ENCODE measurements at regions not wholly inside any gene's neighbourhood (a gene's known extent, or its start where the extent isn't known, plus 50 kb on each side); places are given as distances from the start of the nearest gene placed in this dataset.

DNA sequence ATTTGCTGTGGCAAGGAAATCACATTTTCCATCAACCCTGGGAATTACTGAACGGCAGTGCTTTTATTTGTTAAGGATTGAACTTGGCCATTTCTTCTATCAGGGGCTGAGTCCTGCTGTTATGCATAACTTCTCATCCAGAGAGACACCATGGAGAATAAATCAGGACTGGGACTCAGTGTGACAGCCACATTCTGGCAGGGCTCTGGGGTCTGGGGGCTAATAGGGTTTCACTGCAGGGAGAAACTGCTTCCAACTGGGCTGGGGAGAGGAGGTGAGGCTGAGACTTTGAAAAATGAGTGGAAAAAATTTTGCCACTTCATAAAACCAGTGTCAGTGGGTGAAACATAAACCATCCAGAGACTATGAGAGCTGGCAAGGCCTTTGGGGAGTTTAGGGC lies 95.7 kb upstream of the ALDH1B1 start:
- TF ChIP-seq, protein P1, sequence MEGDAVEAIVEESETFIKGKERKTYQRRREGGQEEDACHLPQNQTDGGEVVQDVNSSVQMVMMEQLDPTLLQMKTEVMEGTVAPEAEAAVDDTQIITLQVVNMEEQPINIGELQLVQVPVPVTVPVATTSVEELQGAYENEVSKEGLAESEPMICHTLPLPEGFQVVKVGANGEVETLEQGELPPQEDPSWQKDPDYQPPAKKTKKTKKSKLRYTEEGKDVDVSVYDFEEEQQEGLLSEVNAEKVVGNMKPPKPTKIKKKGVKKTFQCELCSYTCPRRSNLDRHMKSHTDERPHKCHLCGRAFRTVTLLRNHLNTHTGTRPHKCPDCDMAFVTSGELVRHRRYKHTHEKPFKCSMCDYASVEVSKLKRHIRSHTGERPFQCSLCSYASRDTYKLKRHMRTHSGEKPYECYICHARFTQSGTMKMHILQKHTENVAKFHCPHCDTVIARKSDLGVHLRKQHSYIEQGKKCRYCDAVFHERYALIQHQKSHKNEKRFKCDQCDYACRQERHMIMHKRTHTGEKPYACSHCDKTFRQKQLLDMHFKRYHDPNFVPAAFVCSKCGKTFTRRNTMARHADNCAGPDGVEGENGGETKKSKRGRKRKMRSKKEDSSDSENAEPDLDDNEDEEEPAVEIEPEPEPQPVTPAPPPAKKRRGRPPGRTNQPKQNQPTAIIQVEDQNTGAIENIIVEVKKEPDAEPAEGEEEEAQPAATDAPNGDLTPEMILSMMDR (conservative IDR thresholded peaks at IDR 0.05; ENCODE audit: low read depth, low read length): no peak
- DNase-seq (ENCODE audit: low read depth): no peak

DNA sequence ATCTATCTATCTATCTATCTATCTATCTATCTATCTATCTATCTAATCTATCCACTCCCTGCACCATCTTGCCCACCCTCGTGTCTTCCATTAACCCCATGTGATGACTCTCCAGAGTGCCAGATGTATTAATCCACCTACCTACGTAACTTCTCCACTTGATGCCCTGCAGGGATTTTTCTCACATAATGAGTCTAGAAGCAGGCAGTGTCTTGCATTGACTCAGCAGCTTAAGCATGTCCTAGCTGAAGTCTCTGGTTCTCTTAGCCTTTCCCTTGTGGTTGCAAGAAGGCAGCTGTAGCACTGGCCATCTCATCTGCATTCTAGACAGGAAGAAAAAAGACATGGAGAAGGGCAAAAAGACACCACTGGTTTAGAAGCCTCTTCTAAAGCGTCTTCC lies 96.7 kb upstream of the ALDH1B1 start:
- TF ChIP-seq, protein P1 (conservative IDR thresholded peaks at IDR 0.05; ENCODE audit: low read depth, low read length): no peak
- DNase-seq (ENCODE audit: low read depth): no peak
- H3K4me3 ChIP-seq (ENCODE audit: low read depth, low read length): no peak overlapping the region

More for the DNA sequence above, 95.7 kb upstream of the ALDH1B1 start:
- no peak overlapping the region for H3K4me3 ChIP-seq (ENCODE audit: low read depth, low read length)

DNA sequence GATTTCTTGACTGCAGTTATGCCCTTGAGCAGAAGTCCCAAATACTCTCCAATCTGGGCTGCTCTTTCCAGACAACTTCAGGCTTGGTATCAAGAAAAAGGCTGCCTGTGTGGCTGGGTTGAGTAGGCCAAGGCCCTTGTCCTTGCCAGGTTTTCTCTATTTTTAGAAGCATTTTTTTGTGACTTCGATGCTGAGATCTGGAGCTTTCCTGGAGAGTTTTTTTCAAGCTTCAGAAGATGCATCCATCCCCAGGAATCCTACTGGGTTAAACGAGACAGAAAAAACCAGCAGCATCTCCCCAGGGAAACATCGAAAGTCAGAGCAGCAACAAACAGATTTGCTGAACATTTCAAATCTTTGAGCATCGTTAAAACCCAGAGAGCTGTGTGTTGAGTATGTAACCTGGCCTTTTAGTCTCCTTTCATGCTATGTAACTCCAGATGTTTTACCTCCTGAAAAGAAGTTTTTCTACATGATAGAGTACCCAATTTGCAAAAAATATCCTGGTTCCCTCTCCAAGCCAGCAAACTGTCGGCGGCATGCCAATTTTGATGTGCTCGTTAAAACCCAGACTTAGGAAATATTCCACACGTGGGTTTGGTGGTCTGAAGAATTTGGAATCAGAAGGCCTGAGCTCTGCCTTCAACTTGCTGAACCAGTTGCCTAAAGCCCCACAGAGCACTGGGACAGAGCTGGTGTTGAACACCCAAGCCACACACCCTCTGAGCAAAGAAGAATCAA lies 98.1 kb upstream of the ALDH1B1 start:
- TF ChIP-seq, protein P1 (conservative IDR thresholded peaks at IDR 0.05; ENCODE audit: low read depth, low read length): no peak
- DNase-seq (ENCODE audit: low read depth): no peak
- no peak overlapping the region for H3K4me3 ChIP-seq (ENCODE audit: low read depth, low read length)

DNA sequence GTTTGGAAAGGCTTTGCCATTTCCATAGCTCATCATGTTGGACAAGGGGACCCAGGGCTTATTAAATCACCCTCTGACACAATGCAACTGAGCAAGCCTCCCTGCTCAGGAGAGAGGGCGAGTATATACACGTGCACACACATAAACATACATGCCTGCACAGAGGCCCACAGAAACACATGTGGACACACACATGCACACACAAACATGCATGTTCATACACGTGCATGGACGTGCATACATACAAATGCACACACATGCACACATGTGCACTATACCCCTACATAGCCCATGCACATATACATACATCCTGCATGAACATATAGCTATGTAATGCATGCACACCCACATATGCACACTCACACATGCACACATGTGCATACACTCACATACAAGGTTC lies 99.5 kb upstream of the ALDH1B1 start:
- H3K4me3 ChIP-seq (ENCODE audit: low read depth, low read length): no peak overlapping the region
- TF ChIP-seq, protein P1 (conservative IDR thresholded peaks at IDR 0.05; ENCODE audit: low read depth, low read length): no peak
- no peak for DNase-seq (ENCODE audit: low read depth)

DNA sequence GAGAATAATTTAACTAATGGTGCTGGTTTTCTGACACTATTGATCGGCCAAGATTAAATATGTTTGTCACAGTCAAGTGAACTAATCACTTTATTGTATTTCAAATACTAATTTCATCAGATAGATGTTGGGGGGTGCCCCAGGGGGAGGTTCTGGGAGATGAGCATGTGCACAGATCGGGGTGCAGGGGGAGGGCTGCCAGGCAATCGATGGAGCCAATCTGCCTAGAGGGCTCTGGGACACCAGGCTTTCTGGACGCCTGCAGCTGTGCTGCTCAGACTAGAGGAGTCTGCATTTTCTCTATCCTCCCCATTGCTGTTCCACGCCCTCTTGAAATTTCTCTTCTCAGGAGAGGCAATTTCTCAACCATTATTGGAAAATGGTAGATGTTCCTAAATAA lies 100.0 kb upstream of the ALDH1B1 start:
- DNase-seq (ENCODE audit: low read depth): no peak
- TF ChIP-seq, protein P1 (conservative IDR thresholded peaks at IDR 0.05; ENCODE audit: low read depth, low read length): no peak
- no peak overlapping the region for H3K4me3 ChIP-seq (ENCODE audit: low read depth, low read length)

DNA sequence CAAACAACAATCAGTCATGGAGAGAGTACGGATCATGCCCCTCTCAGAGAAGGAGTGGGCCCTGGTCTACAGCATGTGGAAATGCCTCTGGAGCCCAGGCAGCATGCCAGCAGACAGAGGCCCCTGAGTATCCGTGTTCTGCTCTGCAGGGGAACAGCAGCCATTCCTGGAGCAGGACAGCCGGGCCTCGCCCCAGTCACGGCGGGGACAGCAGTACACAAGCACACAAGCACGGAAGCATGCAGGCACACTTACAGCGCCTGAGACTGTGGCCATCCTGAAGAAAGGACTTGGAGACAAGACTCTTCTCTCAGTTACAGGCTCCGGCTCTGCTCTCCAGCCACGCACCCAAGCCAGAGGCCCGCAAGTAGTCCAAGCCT lies 102.6 kb upstream of the ALDH1B1 start:
- no peak for DNase-seq (ENCODE audit: low read depth)
- no peak overlapping the region for H3K4me3 ChIP-seq (ENCODE audit: low read depth, low read length)
- TF ChIP-seq, protein P1 (conservative IDR thresholded peaks at IDR 0.05; ENCODE audit: low read depth, low read length): no peak

DNA sequence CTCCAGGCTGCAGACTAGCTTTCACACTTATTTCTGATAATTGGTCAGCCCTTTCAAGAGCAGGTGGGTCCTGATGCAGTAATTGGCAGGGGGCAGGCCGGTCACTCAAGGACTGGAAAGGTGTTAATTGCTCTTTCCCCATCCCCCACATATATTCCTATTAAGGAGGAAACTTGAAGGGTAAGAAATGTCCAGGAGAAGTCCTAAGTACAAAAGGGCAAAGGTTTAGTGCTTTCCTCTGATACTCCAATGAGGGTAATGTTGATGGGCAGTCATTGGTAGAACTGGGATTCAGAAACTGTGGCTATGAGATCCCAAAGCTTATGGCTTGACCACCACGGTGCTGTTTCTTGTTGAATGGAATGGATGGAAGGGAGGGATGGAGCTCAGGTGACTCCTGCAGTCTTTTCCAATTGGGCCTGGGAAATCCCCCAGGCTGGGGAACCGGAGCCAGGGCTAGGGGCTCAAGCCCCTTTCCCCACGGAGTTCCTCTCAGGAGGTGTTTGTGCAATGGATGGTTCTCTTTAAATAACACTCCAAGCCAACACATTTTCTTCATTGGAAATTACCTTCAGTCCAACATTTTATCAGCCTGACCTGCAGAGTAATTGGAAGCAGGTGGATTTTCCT lies 103.2 kb upstream of the ALDH1B1 start:
- TF ChIP-seq, protein P1 (conservative IDR thresholded peaks at IDR 0.05; ENCODE audit: low read depth, low read length): no peak
- DNase-seq (ENCODE audit: low read depth): no peak

More for the DNA sequence above, 103.2 kb upstream of the ALDH1B1 start:
- H3K4me3 ChIP-seq (ENCODE audit: low read depth, low read length): no peak overlapping the region

Measured in epithelial cell of proximal tubule (primary cell).